HepG2 (cell line): ENCODE measurements at regions not wholly inside any gene's neighbourhood (a gene's known extent, or its start where the extent isn't known, plus 50 kb on each side); places are given as distances from the start of the nearest gene placed in this dataset.

Experiments used
- ATAC-seq: fragments of 200-7000 bp; cut with Tn5 transposase; 3 replicates; pipeline ENCODE4 v1.9.1; 2020; ENCODE audit warnings: mild to moderate bottlenecking, moderate library complexity
- BruUV-seq: library from RNA; stranded (reverse); fragments of 400-500 nt; replicated peaks from 2 replicates; lab custom pipeline; 2021; lab: Mats Ljungman, UMichigan
- CTCF ChIA-PET: fragments of 300-600 bp; formaldehyde crosslinking; extraction: SDS; loops from one replicate; lab custom pipeline; 2021; ENCODE audit warnings: low total read pairs, inconsistent platforms, low intra/inter-chr PET ratio; lab: Yijun Ruan, JAX
- POLR2A ChIA-PET: fragments of 350-600 bp; sonication (Branson Sonifier 250); formaldehyde crosslinking; loops from one replicate; lab custom pipeline; 2020; ENCODE audit warnings: antibody characterized with exemption, inconsistent platforms; lab: Yijun Ruan, JAX
- DNase-seq: peaks from one replicate; pipeline ENCODE4 v3.0.0-alpha.2; 2015; ENCODE audit warnings: low spot score
- FAIRE-seq: peaks from 3 replicates; lab custom pipeline; 2011; peaks lifted over from hg19 to GRCh38; lab: Jason Lieb, UNC
- H2AFZ ChIP-seq: one replicate; pipeline ENCODE4 v1.6.1; 2011; ENCODE audit warnings: low read length, inconsistent platforms
- H3K27ac ChIP-seq: fragments of 300-600 bp; 3 replicates; pipeline ENCODE4 v1.8.0; 2011; ENCODE audit warnings: mixed run types, mild to moderate bottlenecking, mixed read lengths, low read length, inconsistent platforms; ENCODE audit not compliant: insufficient read depth; ENCODE audit errors: extremely low read length
- H3K27me3 ChIP-seq, 2 experiments: fragments of 200-600 bp in 1 of 2; 2 replicates in 1 of 2; 3 replicates in 1 of 2; pipeline versions ENCODE4 v1.6.0 to v1.8.0; 2011; ENCODE audit warnings: low read length in 2 of 2, mild to moderate bottlenecking in 2 of 2, moderate library complexity in 2 of 2, inconsistent platforms in 1 of 2; ENCODE audit not compliant: insufficient read depth in 2 of 2, control insufficient read depth in 1 of 2
- H3K36me3 ChIP-seq, 2 experiments: fragments of 200-600 bp in 1 of 2; replicated peaks in 1 of 2; 2 replicates in 1 of 2; 3 replicates in 1 of 2; pipeline versions ENCODE4 v1.5.1 to v1.8.0; 2011; ENCODE audit warnings: low read length in 2 of 2, inconsistent platforms in 1 of 2; ENCODE audit not compliant: insufficient read depth in 2 of 2, control insufficient read depth in 1 of 2
- H3K4me1 ChIP-seq: 2 replicates; pipeline ENCODE4 v1.5.1; 2012; ENCODE audit warnings: low read length, inconsistent platforms; ENCODE audit not compliant: insufficient read depth
- H3K4me2 ChIP-seq: 2 replicates; pipeline ENCODE4 v1.6.0; 2011; ENCODE audit warnings: low read depth, low read length, inconsistent platforms
- H3K4me3 ChIP-seq, 3 experiments: fragments of 200-600 bp in 1 of 3; sonication (generic), shearing (Covaris generic) in 1 of 3; replicated peaks in 1 of 3; 2 replicates each; pipeline ENCODE4 v1.5.1; 2011 to 2016; ENCODE audit warnings: low read length in 3 of 3, inconsistent platforms in 2 of 3, low read depth in 2 of 3, mild to moderate bottlenecking in 2 of 3, control low read depth in 1 of 3, mixed read lengths in 1 of 3; ENCODE audit not compliant: insufficient read depth in 1 of 3
- H3K79me2 ChIP-seq: one replicate; pipeline ENCODE4 v1.6.1; 2011; ENCODE audit warnings: low read length, inconsistent platforms; ENCODE audit not compliant: insufficient read depth
- H3K9ac ChIP-seq: 2 replicates; pipeline ENCODE4 v1.6.0; 2011; ENCODE audit warnings: mild to moderate bottlenecking, low read depth, low read length, inconsistent platforms; ENCODE audit not compliant: insufficient read depth
- H3K9me3 ChIP-seq: 2 replicates; pipeline ENCODE4 v1.5.1; 2012; ENCODE audit warnings: mild to moderate bottlenecking, low read length
- H4K20me1 ChIP-seq: 2 replicates; pipeline ENCODE4 v1.6.0; 2011; ENCODE audit warnings: inconsistent platforms, mild to moderate bottlenecking, low read length, moderate library complexity; ENCODE audit not compliant: insufficient read depth
- BHLHE40 ChIP-seq: IDR thresholded peaks from 2 replicates; pipeline ENCODE4 v1.6.1; 2011; ENCODE audit warnings: low read length, improper control_type of control experiment
- ETV5 ChIP-seq: IDR thresholded peaks from 2 replicates; pipeline ENCODE4 v1.6.1; 2018; ENCODE audit warnings: missing biosample characterization, missing genetic modification reagents, inconsistent platforms, borderline replicate concordance
- EZH2 ChIP-seq: conservative IDR thresholded peaks from 2 replicates; pipeline ENCODE4 v1.6.1; 2012; ENCODE audit warnings: mild to moderate bottlenecking, low read depth, low read length, moderate library complexity
- MAX ChIP-seq: IDR thresholded peaks from 2 replicates; pipeline ENCODE4 v1.6.1; 2012; ENCODE audit warnings: inconsistent platforms
- MED13 ChIP-seq: sonication (generic); formaldehyde crosslinking; IDR thresholded peaks from 2 replicates; pipeline ENCODE4 v1.5.0; 2020; ENCODE audit warnings: missing genetic modification reagents
- MTERF4 ChIP-seq: sonication (generic); formaldehyde crosslinking; IDR thresholded peaks from 2 replicates; pipeline ENCODE4 v1.8.0; 2023; ENCODE audit warnings: mild to moderate bottlenecking, missing genetic modification reagents
- NFIB ChIP-seq: sonication (generic); formaldehyde crosslinking; IDR thresholded peaks from 2 replicates; pipeline ENCODE4 v1.9.0; 2021; ENCODE audit warnings: missing genetic modification reagents, mild to moderate bottlenecking, borderline replicate concordance
- SETDB1 ChIP-seq: sonication (generic); formaldehyde crosslinking; IDR thresholded peaks from 2 replicates; pipeline ENCODE4 v1.5.1; 2020; ENCODE audit warnings: missing genetic modification reagents, mild to moderate bottlenecking, borderline replicate concordance
- STAT5B ChIP-seq: sonication (generic); formaldehyde crosslinking; IDR thresholded peaks from 2 replicates; pipeline ENCODE4 v1.4.0; 2020; ENCODE audit warnings: missing genetic modification reagents
- TAF15 ChIP-seq: fragments of 200-400 bp; formaldehyde crosslinking; IDR thresholded peaks from one replicate; pipeline ENCODE4 v1.6.1; 2018; ENCODE audit warnings: mild to moderate bottlenecking, low read depth, low read length; ENCODE audit not compliant: poor library complexity, severe bottlenecking
- ZNF136 ChIP-seq: sonication (generic); formaldehyde crosslinking; IDR thresholded peaks from 2 replicates; pipeline ENCODE4 v1.8.1; 2022; ENCODE audit warnings: low read depth, mild to moderate bottlenecking, moderate library complexity, missing genetic modification reagents
- ZSCAN25 ChIP-seq: sonication (generic); formaldehyde crosslinking; IDR thresholded peaks from 2 replicates; pipeline ENCODE4 v1.8.0; 2022; ENCODE audit warnings: mild to moderate bottlenecking, missing genetic modification reagents
- WGBS: methylation state at CpG from one replicate; pipeline ENCODE4 v1.1.6; 2017; ENCODE audit warnings: low lambda C conversion rate; 5-methylcytosine and 5-hydroxymethylcytosine counted together
- in situ Hi-C: cut with HindIII; loops from 2 replicates; pipeline ENCODE4 v1.10.0; 2017; ENCODE audit warnings: low pct_unique_long_range_greater_than_20kb; ENCODE audit not compliant: extremely low pct_ligation_motif_present
- intact Hi-C: fragments of 100-400 bp; cut with micrococcal nuclease; formaldehyde crosslinking; loops from one replicate; pipeline ENCODE4 v1.10.0; 2022; ENCODE audit not compliant: unreplicated experiment
- TF ChIP-seq, protein P1 (sequence below): sonication (generic); formaldehyde crosslinking; IDR thresholded peaks from 2 replicates; pipeline ENCODE4 v1.4.0; 2020; ENCODE audit warnings: mild to moderate bottlenecking, missing genetic modification reagents
- TF ChIP-seq, protein P2 (sequence below): sonication (generic); formaldehyde crosslinking; IDR thresholded peaks from 2 replicates; pipeline ENCODE4 v1.5.1; 2020; ENCODE audit warnings: mild to moderate bottlenecking, missing genetic modification reagents, moderate library complexity
- TF ChIP-seq, protein P3 (sequence below): IDR thresholded peaks from 2 replicates; pipeline ENCODE4 v1.6.1; 2012; ENCODE audit warnings: low read depth, low read length, improper control_type of control experiment

- WGBS: 62% methylated on average over 9 of the region's 35 CpGs
- Histone ChIP-seq H3K9me3 (no peaks in the 10 kb centered on the region), H3K4me1 (peaks cover 77% of the 10 kb centered on the region), H2AFZ (no peak overlapping the region), H3K9ac (no peak overlapping the region), H3K4me3 (no peak overlapping the region), H3K36me3 (no peaks in the 10 kb centered on the region), H3K27me3 (peaks cover 9 to 65% of the 10 kb centered on the region in 2 experiments), H4K20me1 (no peaks in the 10 kb centered on the region), H3K27ac (no peak overlapping the region), H3K4me2 (no peak overlapping the region), H3K79me2 (no peaks in the 10 kb centered on the region)
- BruUV-seq: no TSS peak
- ChIA-PET CTCF (no interaction called here), POLR2A (no interaction called here)
- intact Hi-C loops: no loop called here
- DNase-seq (no peak), ATAC-seq (no peak), FAIRE-seq (no peak)
- in situ Hi-C loops: no loop called here
- TF ChIP-seq, protein P1, sequence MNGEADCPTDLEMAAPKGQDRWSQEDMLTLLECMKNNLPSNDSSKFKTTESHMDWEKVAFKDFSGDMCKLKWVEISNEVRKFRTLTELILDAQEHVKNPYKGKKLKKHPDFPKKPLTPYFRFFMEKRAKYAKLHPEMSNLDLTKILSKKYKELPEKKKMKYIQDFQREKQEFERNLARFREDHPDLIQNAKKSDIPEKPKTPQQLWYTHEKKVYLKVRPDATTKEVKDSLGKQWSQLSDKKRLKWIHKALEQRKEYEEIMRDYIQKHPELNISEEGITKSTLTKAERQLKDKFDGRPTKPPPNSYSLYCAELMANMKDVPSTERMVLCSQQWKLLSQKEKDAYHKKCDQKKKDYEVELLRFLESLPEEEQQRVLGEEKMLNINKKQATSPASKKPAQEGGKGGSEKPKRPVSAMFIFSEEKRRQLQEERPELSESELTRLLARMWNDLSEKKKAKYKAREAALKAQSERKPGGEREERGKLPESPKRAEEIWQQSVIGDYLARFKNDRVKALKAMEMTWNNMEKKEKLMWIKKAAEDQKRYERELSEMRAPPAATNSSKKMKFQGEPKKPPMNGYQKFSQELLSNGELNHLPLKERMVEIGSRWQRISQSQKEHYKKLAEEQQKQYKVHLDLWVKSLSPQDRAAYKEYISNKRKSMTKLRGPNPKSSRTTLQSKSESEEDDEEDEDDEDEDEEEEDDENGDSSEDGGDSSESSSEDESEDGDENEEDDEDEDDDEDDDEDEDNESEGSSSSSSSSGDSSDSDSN (CRISPR knock-in tag): no peak
- TF ChIP-seq EZH2 (no peak), STAT5B (CRISPR knock-in tag) (no peak), SETDB1 (no peak), MED13 (CRISPR knock-in tag) (no peak), MAX (0 out of 2 replicates have a peak, but pooled peaks have one; percentile 25), ZNF136 (CRISPR knock-in tag) (no peak), MTERF4 (CRISPR knock-in tag) (no peak), TAF15 (no peak), NFIB (CRISPR knock-in tag) (no peak), BHLHE40 (no peak), ETV5 (CRISPR knock-in tag) (no peak), ZSCAN25 (CRISPR knock-in tag) (no peak)
- TF ChIP-seq, protein P2, sequence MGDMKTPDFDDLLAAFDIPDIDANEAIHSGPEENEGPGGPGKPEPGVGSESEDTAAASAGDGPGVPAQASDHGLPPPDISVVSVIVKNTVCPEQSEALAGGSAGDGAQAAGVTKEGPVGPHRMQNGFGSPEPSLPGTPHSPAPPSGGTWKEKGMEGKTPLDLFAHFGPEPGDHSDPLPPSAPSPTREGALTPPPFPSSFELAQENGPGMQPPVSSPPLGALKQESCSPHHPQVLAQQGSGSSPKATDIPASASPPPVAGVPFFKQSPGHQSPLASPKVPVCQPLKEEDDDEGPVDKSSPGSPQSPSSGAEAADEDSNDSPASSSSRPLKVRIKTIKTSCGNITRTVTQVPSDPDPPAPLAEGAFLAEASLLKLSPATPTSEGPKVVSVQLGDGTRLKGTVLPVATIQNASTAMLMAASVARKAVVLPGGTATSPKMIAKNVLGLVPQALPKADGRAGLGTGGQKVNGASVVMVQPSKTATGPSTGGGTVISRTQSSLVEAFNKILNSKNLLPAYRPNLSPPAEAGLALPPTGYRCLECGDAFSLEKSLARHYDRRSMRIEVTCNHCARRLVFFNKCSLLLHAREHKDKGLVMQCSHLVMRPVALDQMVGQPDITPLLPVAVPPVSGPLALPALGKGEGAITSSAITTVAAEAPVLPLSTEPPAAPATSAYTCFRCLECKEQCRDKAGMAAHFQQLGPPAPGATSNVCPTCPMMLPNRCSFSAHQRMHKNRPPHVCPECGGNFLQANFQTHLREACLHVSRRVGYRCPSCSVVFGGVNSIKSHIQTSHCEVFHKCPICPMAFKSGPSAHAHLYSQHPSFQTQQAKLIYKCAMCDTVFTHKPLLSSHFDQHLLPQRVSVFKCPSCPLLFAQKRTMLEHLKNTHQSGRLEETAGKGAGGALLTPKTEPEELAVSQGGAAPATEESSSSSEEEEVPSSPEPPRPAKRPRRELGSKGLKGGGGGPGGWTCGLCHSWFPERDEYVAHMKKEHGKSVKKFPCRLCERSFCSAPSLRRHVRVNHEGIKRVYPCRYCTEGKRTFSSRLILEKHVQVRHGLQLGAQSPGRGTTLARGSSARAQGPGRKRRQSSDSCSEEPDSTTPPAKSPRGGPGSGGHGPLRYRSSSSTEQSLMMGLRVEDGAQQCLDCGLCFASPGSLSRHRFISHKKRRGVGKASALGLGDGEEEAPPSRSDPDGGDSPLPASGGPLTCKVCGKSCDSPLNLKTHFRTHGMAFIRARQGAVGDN (CRISPR knock-in tag): 0 out of 2 replicates have a peak, but pooled peaks have one; percentile 40
- TF ChIP-seq, protein P3, sequence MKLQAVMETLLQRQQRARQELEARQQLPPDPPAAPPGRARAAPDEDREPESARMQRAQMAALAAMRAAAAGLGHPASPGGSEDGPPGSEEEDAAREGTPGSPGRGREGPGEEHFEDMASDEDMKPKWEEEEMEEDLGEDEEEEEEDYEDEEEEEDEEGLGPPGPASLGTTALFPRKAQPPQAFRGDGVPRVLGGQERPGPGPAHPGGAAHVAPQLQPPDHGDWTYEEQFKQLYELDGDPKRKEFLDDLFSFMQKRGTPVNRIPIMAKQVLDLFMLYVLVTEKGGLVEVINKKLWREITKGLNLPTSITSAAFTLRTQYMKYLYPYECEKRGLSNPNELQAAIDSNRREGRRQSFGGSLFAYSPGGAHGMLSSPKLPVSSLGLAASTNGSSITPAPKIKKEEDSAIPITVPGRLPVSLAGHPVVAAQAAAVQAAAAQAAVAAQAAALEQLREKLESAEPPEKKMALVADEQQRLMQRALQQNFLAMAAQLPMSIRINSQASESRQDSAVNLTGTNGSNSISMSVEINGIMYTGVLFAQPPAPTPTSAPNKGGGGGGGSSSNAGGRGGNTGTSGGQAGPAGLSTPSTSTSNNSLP: no peak
These were observed 56.1 kb upstream of the FBRSL1 start for GRCh38 chr12:132433641-132434395.
